Thymus (tissue), 11 donors: ENCODE measurements at regions not wholly inside any gene's neighbourhood (a gene's known extent, or its start where the extent isn't known, plus 50 kb on each side); places are given as distances from the start of the nearest gene placed in this dataset.
A peak's percentile ranks its signal among the peaks of the same experiment; 100 is the strongest.

ENCODE experiments used
- DNase-seq, 9 donors: peaks; one replicate each; pipeline ENCODE4 v3.0.0-alpha.2; 2013; ENCODE audit warnings: low spot score in 9 of 9, low read depth in 6 of 9, missing footprints in 1 of 9
- H3K27ac ChIP-seq, 2 donors: one replicate each; pipeline ENCODE4 v1.5.1; 2013; ENCODE audit warnings: control low read depth in 1 of 2, low read depth in 1 of 2, low read length in 1 of 2, mild to moderate bottlenecking in 1 of 2, moderate library complexity in 1 of 2
- H3K27me3 ChIP-seq, 2 donors: one replicate each; pipeline ENCODE4 v1.5.1; 2013; ENCODE audit warnings: low read length in 1 of 2; ENCODE audit not compliant: control insufficient read depth in 2 of 2, insufficient read depth in 1 of 2
- H3K36me3 ChIP-seq, 2 donors: one replicate each; pipeline ENCODE4 v1.5.1; 2013; ENCODE audit warnings: low read length in 1 of 2, mild to moderate bottlenecking in 1 of 2, moderate library complexity in 1 of 2; ENCODE audit not compliant: control insufficient read depth in 2 of 2, insufficient read depth in 2 of 2
- H3K4me1 ChIP-seq, 2 donors: one replicate each; pipeline ENCODE4 v1.5.1; 2013; ENCODE audit warnings: low read length in 2 of 2; ENCODE audit not compliant: control insufficient read depth in 2 of 2, insufficient read depth in 2 of 2
- H3K4me3 ChIP-seq, 2 donors: one replicate each; pipeline ENCODE4 v1.5.1; 2013; ENCODE audit warnings: low read length in 2 of 2, control low read depth in 1 of 2, mild to moderate bottlenecking in 1 of 2
- H3K9me3 ChIP-seq, 2 donors: one replicate each; pipeline ENCODE4 v1.5.1; 2013; ENCODE audit warnings: low read length in 1 of 2, mild to moderate bottlenecking in 1 of 2; ENCODE audit not compliant: control insufficient read depth in 2 of 2, insufficient read depth in 1 of 2
- WGBS: extraction: QIAGEN DNeasy Blood & Tissue Kit; methylation state at CpG from one replicate; pipeline ENCODE4 v1.1.7; 2013; 5-methylcytosine and 5-hydroxymethylcytosine counted together
- donor health status: healthy.

DNA sequence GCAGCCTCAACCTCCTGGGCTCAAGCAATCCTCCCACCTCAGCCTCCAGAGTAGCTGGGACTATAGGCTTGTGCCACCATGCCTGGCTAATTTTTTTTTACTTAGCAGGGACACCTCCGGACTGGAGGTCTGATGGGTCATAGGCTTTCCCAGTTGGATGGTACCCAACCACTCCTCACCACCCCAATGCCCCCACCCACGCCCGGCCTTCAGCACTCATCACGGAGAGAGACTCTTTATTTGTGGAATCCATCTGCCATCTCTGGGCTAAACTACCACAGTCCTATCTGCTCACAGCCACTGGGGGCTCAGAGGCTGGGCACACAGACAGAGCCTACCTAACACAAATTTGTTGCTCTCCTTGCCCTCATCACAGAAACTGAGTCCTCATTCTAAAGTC, 58.3 kb upstream of the STXBP1 start:
- Histone ChIP-seq H3K9me3 (no peaks in the 10 kb centered on the region), H3K4me3 (no peak overlapping the region), H3K27ac (no peak overlapping the region), H3K27me3 (no peaks in the 10 kb centered on the region), H3K36me3 (no peaks in the 10 kb centered on the region), H3K4me1 (peaks cover 24 to 63% of the 10 kb centered on the region in 2 donors)
- no peak for DNase-seq
- WGBS: 97% methylated on average over 4 of the region's 4 CpGs

DNA sequence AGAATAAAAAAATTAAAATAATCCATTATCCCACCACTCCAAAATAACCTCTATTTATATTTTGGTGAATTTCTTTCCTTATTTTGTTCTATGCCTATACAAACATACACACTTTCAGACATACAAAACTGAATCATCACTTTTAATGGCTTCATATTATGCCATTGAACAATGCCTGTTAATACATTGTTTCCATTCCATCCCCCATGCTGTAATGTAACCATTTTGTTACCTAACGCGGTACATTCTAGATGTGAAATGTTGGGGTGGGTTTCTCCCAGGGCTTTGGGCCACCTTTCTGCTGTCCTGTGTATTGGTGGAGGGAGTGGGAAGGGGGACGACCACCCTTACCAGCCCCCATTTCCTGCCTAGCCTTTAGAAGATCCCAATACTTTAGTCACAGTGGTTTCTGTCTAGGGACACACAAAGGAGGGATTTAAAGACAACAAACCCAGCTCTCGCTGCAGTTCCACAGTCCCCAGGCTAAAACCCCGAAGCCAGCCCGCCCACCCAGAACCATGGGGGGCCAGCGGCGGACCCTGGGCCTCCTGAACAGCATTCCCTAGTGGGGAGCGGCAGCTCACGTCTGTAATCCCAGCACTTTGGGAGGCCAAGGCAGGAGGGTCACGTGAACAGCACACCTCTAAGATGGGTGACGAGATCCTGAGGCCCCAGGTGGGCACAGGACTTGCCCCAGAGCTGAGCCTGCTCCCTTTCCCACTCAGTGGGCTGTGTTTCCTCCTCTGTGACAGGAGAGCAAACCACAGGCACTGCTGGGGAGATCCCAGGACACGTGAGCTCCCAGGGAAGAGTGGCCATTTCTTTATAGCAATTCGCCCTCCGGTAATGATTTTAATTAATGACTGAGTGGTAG, 56.9 kb upstream of the STXBP1 start:
- Histone ChIP-seq H3K4me1 (peaks cover 19 to 51% of the 10 kb centered on the region in 2 donors), H3K4me3 (no peak overlapping the region), H3K9me3 (no peaks in the 10 kb centered on the region), H3K27ac (peak overlapping the region in 1 of 2 donors; percentile 49), H3K36me3 (no peaks in the 10 kb centered on the region), H3K27me3 (no peaks in the 10 kb centered on the region)
- WGBS: 87% methylated on average over 15 of the region's 15 CpGs
- DNase-seq: no peak

DNA sequence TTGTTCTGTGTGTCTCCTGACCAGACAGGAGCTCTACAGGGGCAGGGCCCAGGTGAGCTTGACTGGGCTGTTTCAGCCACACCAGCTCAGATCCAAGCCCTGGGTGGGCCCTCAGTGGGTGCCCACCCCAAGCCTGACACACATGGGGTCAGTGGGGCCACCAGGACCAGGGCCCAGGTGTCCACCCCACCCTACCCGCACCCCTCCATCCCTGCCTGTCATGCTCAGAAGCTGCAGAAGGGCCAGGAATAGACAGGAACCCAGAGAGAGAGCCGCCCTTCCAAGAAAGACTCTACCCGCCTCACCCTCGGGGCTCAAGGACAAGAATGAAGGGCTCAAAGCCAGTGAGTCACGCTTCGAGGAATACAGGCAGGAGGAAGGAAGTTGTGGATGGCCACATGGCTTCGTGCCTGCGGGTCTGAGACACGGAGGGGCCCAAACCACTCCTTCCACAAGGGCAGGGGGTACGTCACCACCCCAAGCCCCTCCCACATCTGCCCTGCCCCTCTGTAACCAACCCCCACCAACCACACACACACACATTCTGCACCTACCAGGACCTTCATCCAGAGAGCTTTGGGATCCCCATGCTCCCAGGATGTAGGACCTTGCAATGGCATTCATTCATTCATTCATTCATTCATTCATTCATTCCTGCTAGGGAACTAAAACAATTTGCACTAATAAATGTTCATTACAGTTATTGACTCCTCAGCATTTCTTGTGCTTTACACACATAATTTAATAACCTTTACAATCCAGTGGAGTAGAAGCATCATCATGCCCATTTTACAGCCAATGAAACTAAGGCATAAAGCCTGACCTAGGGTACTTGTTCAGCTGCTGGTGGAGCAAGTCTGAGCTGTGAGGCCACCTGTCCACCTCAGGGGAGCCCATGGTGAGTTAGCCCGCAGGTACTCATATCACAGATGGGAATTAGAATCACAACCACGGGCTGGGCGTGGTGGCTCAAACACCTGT, 55.9 kb upstream of the STXBP1 start:
- peaks cover 19 to 45% of the 10 kb centered on the region in 2 donors for H3K4me1 ChIP-seq
- no peaks in the 10 kb centered on the region for H3K27me3 ChIP-seq
- H3K9me3 ChIP-seq: no peaks in the 10 kb centered on the region
- no peaks in the 10 kb centered on the region for H3K36me3 ChIP-seq
- peak in 1 of 9 donors; percentile 28 for DNase-seq
- H3K27ac ChIP-seq: peak overlapping the region in 1 of 2 donors; percentile 18
- no peak overlapping the region for H3K4me3 ChIP-seq
- WGBS: 35% methylated on average over 13 of the region's 13 CpGs

DNA sequence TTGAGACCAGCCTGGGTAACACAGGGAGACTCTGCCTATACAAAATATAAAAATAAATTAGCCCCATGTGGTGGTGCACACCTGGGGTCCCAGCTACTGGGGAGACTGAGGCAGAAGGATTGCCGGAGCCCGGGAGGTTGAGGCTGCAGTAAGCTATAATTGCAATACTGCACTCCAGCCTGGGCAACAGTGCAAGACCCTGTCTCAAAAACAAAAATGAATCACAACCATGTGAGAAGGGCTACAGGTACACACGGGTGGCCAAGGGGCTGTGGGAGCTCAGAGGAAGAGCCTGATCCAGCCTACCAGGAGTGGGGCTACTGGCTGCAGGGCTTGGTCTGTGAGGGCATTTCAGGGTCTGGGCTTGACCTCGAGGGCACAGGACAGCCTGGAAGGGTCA, 55.2 kb upstream of the STXBP1 start:
- no peaks in the 10 kb centered on the region for H3K36me3 ChIP-seq
- peaks cover 19 to 46% of the 10 kb centered on the region in 2 donors for H3K4me1 ChIP-seq
- H3K4me3 ChIP-seq: no peak overlapping the region
- no peak for DNase-seq
- no peaks in the 10 kb centered on the region for H3K9me3 ChIP-seq
- 64% methylated on average over 4 of the region's 4 CpGs for WGBS
- no peaks in the 10 kb centered on the region for H3K27me3 ChIP-seq
- H3K27ac ChIP-seq: peak overlapping the region in 1 of 2 donors; percentile 27

DNA sequence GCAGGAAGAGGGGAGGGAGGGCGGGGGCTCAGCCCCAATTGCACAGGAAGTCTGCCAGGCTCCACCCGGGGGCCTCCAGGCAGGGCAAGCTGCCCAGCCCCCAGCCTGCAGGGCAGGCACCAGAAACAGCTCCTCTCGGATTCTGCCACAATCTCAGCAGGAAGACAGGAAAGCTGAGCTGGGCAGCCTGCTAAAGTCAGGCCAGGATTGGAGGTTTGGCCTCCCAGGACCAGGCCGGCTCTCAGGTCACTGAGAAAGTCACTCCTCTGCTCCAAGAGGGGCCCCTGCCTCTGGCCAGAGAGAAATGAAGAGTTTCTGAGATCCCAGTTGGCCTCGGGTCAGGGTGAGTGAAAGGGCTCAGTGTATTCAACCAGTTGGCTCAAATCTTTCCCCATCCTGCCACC, 54.6 kb upstream of the STXBP1 start:
- Histone ChIP-seq H3K27ac (peak overlapping the region in 1 of 2 donors; percentile 33), H3K9me3 (no peaks in the 10 kb centered on the region), H3K4me1 (peaks cover 19 to 47% of the 10 kb centered on the region in 2 donors), H3K4me3 (peak overlapping the region in 1 of 2 donors; percentile 14), H3K36me3 (no peaks in the 10 kb centered on the region), H3K27me3 (no peaks in the 10 kb centered on the region)
- 16% methylated on average over 5 of the region's 5 CpGs for WGBS
- peak in 5 of 9 donors; percentile 36 to 70 (median 49) for DNase-seq

DNA sequence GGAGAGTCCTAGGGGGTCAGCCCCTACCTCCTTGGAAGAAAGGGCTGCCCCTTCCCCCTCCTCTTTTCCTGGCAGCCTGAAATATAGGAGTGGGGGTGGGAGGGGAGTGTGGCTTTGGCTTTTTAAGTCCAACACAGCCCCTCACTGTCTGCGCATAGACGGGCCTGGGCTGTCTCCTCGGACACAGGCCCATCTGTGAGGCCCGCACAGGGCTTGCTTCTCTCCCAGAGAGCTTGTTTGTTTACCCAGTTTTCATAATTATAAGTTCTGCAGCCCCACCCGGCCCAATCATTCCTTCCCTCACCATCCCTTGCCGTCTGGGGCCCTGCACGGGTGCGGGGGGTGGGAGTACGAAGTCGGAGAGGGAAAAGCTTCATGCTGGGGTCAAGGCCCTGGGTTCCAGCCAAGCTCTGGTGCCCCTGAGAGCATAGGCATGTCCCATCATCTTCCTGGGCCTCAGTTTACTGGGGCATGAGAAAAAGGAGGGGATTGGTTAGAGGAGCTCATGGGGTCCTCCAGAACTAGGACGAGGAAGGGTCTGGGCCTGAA, 54.0 kb upstream of the STXBP1 start:
- no peaks in the 10 kb centered on the region for H3K27me3 ChIP-seq
- H3K27ac ChIP-seq: peak overlapping the region in 1 of 2 donors; percentile 11
- no peaks in the 10 kb centered on the region for H3K9me3 ChIP-seq
- WGBS: 90% methylated on average over 11 of the region's 11 CpGs
- H3K4me3 ChIP-seq: peak overlapping the region in 1 of 2 donors; percentile 14
- H3K36me3 ChIP-seq: no peaks in the 10 kb centered on the region
- DNase-seq: no peak
- H3K4me1 ChIP-seq: peaks cover 19 to 47% of the 10 kb centered on the region in 2 donors

DNA sequence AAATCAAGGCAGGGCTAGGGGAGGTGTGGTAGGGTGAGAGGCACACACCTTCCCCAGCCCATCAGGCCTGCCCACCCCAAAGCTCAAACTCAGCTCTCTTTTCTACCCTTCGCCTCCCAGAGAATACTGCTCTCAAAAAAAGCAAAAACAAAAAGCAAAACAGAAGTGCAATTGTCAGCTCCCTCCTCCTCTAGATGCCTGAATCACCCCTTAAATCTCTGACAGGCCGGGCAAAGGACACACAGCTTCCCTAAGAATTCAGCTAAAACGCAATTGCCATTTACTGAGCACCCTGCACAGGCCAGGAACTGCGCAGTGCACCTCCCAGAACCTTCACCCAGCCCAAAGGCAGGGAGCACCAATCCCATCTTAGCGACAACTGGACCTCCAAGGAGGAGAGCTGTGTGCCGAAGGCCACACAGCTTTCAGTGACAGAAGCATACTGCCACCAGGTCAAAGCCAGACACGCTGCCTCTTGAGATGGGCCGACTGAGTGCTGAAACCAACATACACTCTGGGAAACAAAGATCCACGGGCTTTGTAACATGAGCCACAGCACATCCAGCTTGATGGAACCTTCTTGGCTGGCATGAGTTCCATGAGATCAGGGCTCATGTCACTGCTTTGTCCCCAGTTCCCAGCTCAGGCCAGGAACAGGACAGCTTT, 53.4 kb upstream of the STXBP1 start:
- peaks cover 19 to 47% of the 10 kb centered on the region in 2 donors for H3K4me1 ChIP-seq
- DNase-seq: no peak

DNA sequence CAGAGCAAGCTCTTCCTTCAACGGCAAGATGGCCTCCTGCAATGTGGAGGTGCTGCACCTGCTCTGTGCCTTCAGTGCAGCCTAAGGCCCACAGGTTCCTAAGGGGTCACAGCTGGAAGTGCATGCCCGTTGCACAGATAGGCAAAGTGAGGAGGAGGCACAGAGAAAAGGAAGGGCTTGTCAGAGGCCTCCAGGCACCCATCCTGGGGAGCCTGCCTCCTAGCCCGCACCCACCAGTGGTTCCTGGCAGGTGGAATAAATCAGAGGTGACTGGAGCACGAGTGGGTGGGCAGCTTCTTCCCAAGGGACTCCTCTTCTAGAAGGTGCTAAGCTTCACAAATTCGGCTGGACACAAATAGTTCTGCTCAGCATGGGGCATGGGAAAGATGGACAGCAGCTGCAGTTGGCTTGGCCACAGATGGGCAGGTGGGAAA, 52.8 kb upstream of the STXBP1 start:
- 96% methylated on average over 5 of the region's 5 CpGs for WGBS
- Histone ChIP-seq H3K27ac (no peak overlapping the region), H3K9me3 (no peaks in the 10 kb centered on the region), H3K27me3 (no peaks in the 10 kb centered on the region), H3K4me1 (peaks cover 19 to 47% of the 10 kb centered on the region in 2 donors), H3K4me3 (no peak overlapping the region), H3K36me3 (no peaks in the 10 kb centered on the region)
- DNase-seq: no peak

More for the DNA sequence above, 53.4 kb upstream of the STXBP1 start:
- Histone ChIP-seq H3K4me3 (no peak overlapping the region), H3K36me3 (no peaks in the 10 kb centered on the region), H3K27ac (peak overlapping the region; percentile 3 to 11), H3K9me3 (no peaks in the 10 kb centered on the region), H3K27me3 (no peaks in the 10 kb centered on the region)
- 96% methylated on average over 9 of the region's 9 CpGs for WGBS
